A673 (cell line): ENCODE measurements at regions not wholly inside any gene's neighbourhood (a gene's known extent, or its start where the extent isn't known, plus 50 kb on each side); places are given as distances from the start of the nearest gene placed in this dataset.

Experiments
- CTCF ChIP-seq: fragments of 300-800, 200-600 bp; sonication (generic); conservative IDR thresholded peaks from 2 replicates; pipeline ENCODE4 v1.5.1; 2017; ENCODE audit warnings: low read depth, mild to moderate bottlenecking, antibody characterized with exemption, low read length, moderate library complexity, mixed read lengths
- EZH2 ChIP-seq: fragments of 200-600 bp; sonication (generic); IDR thresholded peaks from 2 replicates; pipeline ENCODE4 v1.6.1; 2017; ENCODE audit warnings: borderline replicate concordance, low read depth, mild to moderate bottlenecking, mixed read lengths, antibody characterized with exemption, low read length; ENCODE audit not compliant: poor library complexity, severe bottlenecking

GRCh38 chr4:167544391-167544790 is 310.1 kb upstream of the SPOCK3 start:
- TF ChIP-seq CTCF (no peak), EZH2 (no peak)
